GM12878 (cell line): ENCODE measurements at regions not wholly inside any gene's neighbourhood (a gene's known extent, or its start where the extent isn't known, plus 50 kb on each side); places are given as distances from the start of the nearest gene placed in this dataset.

Experiments
- ATAC-seq: fragments of 200-7000 bp; cut with Tn5 transposase; 3 replicates; pipeline ENCODE4 v1.9.1; 2020; ENCODE audit warnings: mild to moderate bottlenecking, moderate library complexity
- BruUV-seq: library from RNA; stranded (reverse); fragments of 400-500 nt; replicated peaks from 2 replicates; lab custom pipeline; 2021; lab: Mats Ljungman, UMichigan
- CTCF ChIA-PET: fragments of 300-600 bp; sonication (Branson Sonifier 250); formaldehyde crosslinking; extraction: SDS; loops from one replicate; lab custom pipeline; 2021; ENCODE audit warnings: inconsistent platforms; lab: Yijun Ruan, JAX
- POLR2A ChIA-PET: fragments of 350-600 bp; formaldehyde crosslinking; extraction: SDS; loops from one replicate; lab custom pipeline; 2021; ENCODE audit warnings: inconsistent platforms; lab: Charles Lee
- RAD21 ChIA-PET: fragments of 300-600 bp; sonication (Branson Sonifier 250); formaldehyde crosslinking; loops from one replicate; lab custom pipeline; 2023; ENCODE audit warnings: antibody characterized with exemption; ENCODE audit not compliant: unreplicated experiment; lab: Charles Lee
- SMC1A ChIA-PET: fragments of 300-600 bp; sonication (Branson Sonifier 250); formaldehyde crosslinking; loops from one replicate; lab custom pipeline; 2023; ENCODE audit not compliant: unreplicated experiment, uncharacterized antibody; lab: Charles Lee
- DNase-seq: peaks from one replicate; pipeline ENCODE4 v3.0.0-alpha.2; 2011; ENCODE audit warnings: low read depth, low spot score
- FAIRE-seq: peaks from 3 replicates; lab custom pipeline; 2011; peaks lifted over from hg19 to GRCh38; lab: Jason Lieb, UNC
- H2AFZ ChIP-seq: 2 replicates; pipeline ENCODE4 v1.6.0; 2011; ENCODE audit warnings: low read depth, low read length, control low read depth; ENCODE audit not compliant: control insufficient read depth
- H3K27ac ChIP-seq: 2 replicates; pipeline ENCODE4 v1.5.1; 2011; ENCODE audit warnings: control low read depth; ENCODE audit not compliant: control insufficient read depth, insufficient read depth
- H3K27me3 ChIP-seq, 2 experiments: replicated peaks in 1 of 2; 2 replicates each; pipeline versions ENCODE4 v1.6.0 to v1.6.1; 2011; ENCODE audit warnings: low read length in 1 of 2; ENCODE audit not compliant: control insufficient read depth in 2 of 2, insufficient read depth in 2 of 2
- H3K36me3 ChIP-seq, 2 experiments: 2 replicates each; pipeline ENCODE4 v1.5.1; 2011; ENCODE audit warnings: low read length in 1 of 2; ENCODE audit not compliant: control insufficient read depth in 2 of 2, insufficient read depth in 2 of 2
- H3K4me1 ChIP-seq: 2 replicates; pipeline ENCODE4 v1.6.1; 2011; ENCODE audit warnings: mild to moderate bottlenecking, low read length, moderate library complexity, mixed read lengths; ENCODE audit not compliant: control insufficient read depth, insufficient read depth
- H3K4me2 ChIP-seq: 2 replicates; pipeline ENCODE4 v1.6.0; 2011; ENCODE audit warnings: control low read depth; ENCODE audit not compliant: control insufficient read depth, insufficient read depth
- H3K4me3 ChIP-seq: fragments of 200-600 bp; sonication (generic); 2 replicates; pipeline ENCODE4 v1.5.1; 2016
- H3K79me2 ChIP-seq: 2 replicates; pipeline ENCODE4 v1.6.0; 2011; ENCODE audit warnings: low read length; ENCODE audit not compliant: control insufficient read depth, insufficient read depth
- H3K9ac ChIP-seq: 2 replicates; pipeline ENCODE4 v1.8.0; 2011; ENCODE audit warnings: low read length, control low read depth, mixed read lengths; ENCODE audit not compliant: control insufficient read depth, insufficient read depth
- H3K9me3 ChIP-seq: replicated peaks from 3 replicates; pipeline ENCODE4 v1.5.1; 2011; ENCODE audit warnings: mild to moderate bottlenecking, low read length; ENCODE audit not compliant: control insufficient read depth, insufficient read depth
- H4K20me1 ChIP-seq: 2 replicates; pipeline ENCODE4 v1.6.0; 2011; ENCODE audit not compliant: control insufficient read depth, insufficient read depth
- CHD1 ChIP-seq: IDR thresholded peaks from 2 replicates; pipeline ENCODE4 v1.6.1; 2012; ENCODE audit warnings: low read depth, low read length, improper control_type of control experiment
- FOS ChIP-seq: IDR thresholded peaks from 3 replicates; pipeline ENCODE4 v1.6.1; 2011; ENCODE audit warnings: borderline replicate concordance; ENCODE audit not compliant: insufficient read length; ENCODE audit errors: extremely low read depth
- POLR2A ChIP-seq: IDR thresholded peaks from 2 replicates; pipeline ENCODE4 v1.6.1; 2011; ENCODE audit warnings: low read depth, mild to moderate bottlenecking, low read length
- SPI1 ChIP-seq: IDR thresholded peaks from 2 replicates; pipeline ENCODE4 v1.6.1; 2011; ENCODE audit warnings: low read depth, mild to moderate bottlenecking, low read length, moderate library complexity, borderline replicate concordance; ENCODE audit not compliant: insufficient read depth
- WRNIP1 ChIP-seq: IDR thresholded peaks from 2 replicates; pipeline ENCODE4 v1.6.1; 2011; ENCODE audit warnings: low read depth, low read length, improper control_type of control experiment, borderline replicate concordance
- ZNF274 ChIP-seq: IDR thresholded peaks from one replicate; pipeline ENCODE4 v1.8.0; 2011; ENCODE audit not compliant: insufficient read length, insufficient read depth
- ZNF384 ChIP-seq: IDR thresholded peaks from 2 replicates; pipeline ENCODE4 v1.6.1; 2012; ENCODE audit warnings: low read depth, mild to moderate bottlenecking, low read length, improper control_type of control experiment, borderline replicate concordance
- WGBS: methylation state at CpG from one replicate; pipeline ENCODE4 v1.1.6; 2016; ENCODE audit warnings: low lambda C conversion rate; ENCODE audit not compliant: insufficient replicate concordance, insufficient coverage; ENCODE audit errors: missing lambda C conversion rate; 5-methylcytosine and 5-hydroxymethylcytosine counted together
- in situ Hi-C: fragments of 300-500 bp; cut with MboI; formaldehyde crosslinking; loops from 9 replicates; pipeline ENCODE4 v1.14.3; 2018; ENCODE audit warnings: mixed read lengths
- intact Hi-C: fragments of 100-400 bp; cut with micrococcal nuclease; formaldehyde crosslinking; loops from one replicate; pipeline ENCODE4 v1.14.2; 2022; ENCODE audit not compliant: unreplicated experiment
- TF ChIP-seq, protein P1 (sequence below): fragments of 450-650 bp; IDR thresholded peaks from 2 replicates; pipeline ENCODE4 v1.6.1; 2016; ENCODE audit warnings: mild to moderate bottlenecking, moderate library complexity, borderline replicate concordance
- TF ChIP-seq, protein P2 (sequence below): fragments of 150-350 bp; IDR thresholded peaks from 2 replicates; pipeline ENCODE4 v1.6.1; 2016; ENCODE audit warnings: low read depth, low read length
- TF ChIP-seq, protein P3 (sequence below): fragments of 450-650 bp; formaldehyde crosslinking; IDR thresholded peaks from 2 replicates; pipeline ENCODE4 v1.5.0; 2022; ENCODE audit warnings: mild to moderate bottlenecking, missing genetic modification characterization
- TF ChIP-seq, protein P4 (sequence below): IDR thresholded peaks from 2 replicates; pipeline ENCODE4 v1.6.1; 2011; ENCODE audit warnings: low read depth, low read length, improper control_type of control experiment, borderline replicate concordance

DNA sequence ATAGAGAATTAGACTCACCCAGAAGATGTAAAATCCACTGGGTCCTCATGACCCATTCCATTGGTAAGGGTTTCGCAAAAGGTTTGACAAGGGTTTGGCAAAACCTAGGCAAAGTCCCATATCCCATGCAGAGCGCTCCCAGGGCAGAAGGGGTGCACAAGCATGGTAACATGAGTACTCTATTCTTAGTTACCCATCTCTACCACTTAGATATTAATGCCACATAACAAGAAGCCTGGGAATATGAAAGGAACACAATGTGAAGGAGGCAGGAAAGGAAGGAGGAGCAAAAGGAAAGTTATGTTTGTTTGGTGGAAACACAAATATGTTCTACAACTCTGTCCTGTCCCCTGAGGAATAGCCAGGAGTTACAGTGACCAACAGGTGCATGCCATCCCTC lies 163.1 kb downstream of the FAXC start (continued):
- TF ChIP-seq, protein P1, sequence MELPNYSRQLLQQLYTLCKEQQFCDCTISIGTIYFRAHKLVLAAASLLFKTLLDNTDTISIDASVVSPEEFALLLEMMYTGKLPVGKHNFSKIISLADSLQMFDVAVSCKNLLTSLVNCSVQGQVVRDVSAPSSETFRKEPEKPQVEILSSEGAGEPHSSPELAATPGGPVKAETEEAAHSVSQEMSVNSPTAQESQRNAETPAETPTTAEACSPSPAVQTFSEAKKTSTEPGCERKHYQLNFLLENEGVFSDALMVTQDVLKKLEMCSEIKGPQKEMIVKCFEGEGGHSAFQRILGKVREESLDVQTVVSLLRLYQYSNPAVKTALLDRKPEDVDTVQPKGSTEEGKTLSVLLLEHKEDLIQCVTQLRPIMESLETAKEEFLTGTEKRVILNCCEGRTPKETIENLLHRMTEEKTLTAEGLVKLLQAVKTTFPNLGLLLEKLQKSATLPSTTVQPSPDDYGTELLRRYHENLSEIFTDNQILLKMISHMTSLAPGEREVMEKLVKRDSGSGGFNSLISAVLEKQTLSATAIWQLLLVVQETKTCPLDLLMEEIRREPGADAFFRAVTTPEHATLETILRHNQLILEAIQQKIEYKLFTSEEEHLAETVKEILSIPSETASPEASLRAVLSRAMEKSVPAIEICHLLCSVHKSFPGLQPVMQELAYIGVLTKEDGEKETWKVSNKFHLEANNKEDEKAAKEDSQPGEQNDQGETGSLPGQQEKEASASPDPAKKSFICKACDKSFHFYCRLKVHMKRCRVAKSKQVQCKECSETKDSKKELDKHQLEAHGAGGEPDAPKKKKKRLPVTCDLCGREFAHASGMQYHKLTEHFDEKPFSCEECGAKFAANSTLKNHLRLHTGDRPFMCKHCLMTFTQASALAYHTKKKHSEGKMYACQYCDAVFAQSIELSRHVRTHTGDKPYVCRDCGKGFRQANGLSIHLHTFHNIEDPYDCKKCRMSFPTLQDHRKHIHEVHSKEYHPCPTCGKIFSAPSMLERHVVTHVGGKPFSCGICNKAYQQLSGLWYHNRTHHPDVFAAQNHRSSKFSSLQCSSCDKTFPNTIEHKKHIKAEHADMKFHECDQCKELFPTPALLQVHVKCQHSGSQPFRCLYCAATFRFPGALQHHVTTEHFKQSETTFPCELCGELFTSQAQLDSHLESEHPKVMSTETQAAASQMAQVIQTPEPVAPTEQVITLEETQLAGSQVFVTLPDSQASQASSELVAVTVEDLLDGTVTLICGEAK, result no peak
- TF ChIP-seq, protein P2, sequence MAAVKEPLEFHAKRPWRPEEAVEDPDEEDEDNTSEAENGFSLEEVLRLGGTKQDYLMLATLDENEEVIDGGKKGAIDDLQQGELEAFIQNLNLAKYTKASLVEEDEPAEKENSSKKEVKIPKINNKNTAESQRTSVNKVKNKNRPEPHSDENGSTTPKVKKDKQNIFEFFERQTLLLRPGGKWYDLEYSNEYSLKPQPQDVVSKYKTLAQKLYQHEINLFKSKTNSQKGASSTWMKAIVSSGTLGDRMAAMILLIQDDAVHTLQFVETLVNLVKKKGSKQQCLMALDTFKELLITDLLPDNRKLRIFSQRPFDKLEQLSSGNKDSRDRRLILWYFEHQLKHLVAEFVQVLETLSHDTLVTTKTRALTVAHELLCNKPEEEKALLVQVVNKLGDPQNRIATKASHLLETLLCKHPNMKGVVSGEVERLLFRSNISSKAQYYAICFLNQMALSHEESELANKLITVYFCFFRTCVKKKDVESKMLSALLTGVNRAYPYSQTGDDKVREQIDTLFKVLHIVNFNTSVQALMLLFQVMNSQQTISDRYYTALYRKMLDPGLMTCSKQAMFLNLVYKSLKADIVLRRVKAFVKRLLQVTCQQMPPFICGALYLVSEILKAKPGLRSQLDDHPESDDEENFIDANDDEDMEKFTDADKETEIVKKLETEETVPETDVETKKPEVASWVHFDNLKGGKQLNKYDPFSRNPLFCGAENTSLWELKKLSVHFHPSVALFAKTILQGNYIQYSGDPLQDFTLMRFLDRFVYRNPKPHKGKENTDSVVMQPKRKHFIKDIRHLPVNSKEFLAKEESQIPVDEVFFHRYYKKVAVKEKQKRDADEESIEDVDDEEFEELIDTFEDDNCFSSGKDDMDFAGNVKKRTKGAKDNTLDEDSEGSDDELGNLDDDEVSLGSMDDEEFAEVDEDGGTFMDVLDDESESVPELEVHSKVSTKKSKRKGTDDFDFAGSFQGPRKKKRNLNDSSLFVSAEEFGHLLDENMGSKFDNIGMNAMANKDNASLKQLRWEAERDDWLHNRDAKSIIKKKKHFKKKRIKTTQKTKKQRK, result no peak

DNA sequence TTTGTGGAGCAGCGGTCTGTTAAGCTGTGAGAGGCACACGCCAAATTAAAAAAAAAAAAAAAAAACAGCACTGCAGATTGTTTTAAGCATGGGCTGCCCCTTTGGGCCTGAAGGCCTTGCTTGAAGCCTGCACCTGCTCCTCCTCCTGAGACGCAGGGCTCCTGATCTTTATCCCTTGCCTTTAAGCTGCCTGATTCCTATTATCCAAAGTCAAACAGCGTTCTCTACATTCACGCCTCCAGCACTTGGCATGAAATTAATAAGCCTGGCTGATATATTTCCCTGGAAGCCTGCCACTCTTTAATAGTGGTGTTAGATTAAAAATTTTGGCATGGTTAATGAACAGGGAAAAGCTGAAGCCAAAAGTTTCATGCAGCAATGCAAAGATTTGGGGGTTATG lies 163.9 kb downstream of the FAXC start:
- Histone ChIP-seq H3K4me1 (peaks cover 5% of the 10 kb centered on the region), H3K79me2 (no peaks in the 10 kb centered on the region), H4K20me1 (no peaks in the 10 kb centered on the region), H3K9me3 (no peaks in the 10 kb centered on the region), H3K36me3 (no peaks in the 10 kb centered on the region), H3K27me3 (no peaks in the 10 kb centered on the region; a peak in 1 of 4 replicates), H2AFZ (no peak overlapping the region), H3K4me2 (no peak overlapping the region), H3K4me3 (no peak overlapping the region), H3K27ac (no peak overlapping the region), H3K9ac (no peak overlapping the region)
- ChIA-PET SMC1A (no interaction called here), RAD21 (no interaction called here), CTCF (no interaction called here), POLR2A (interaction anchor here (0.6 kb wide), 1 partner anchor 293 kb away, joined by 3 read pairs; no protein-coding TSS in a partner anchor)
- FAIRE-seq (no peak), ATAC-seq (no peak), DNase-seq (no peak)
- no TSS peak for BruUV-seq
- in situ Hi-C loops, result no loop called here
- intact Hi-C loops, result no loop called here
- WGBS, result 66% methylated on average over 3 of the region's 5 CpGs
- TF ChIP-seq SPI1 (no peak), POLR2A (no peak), ZNF274 (no peak), ZNF384 (no peak), CHD1 (no peak), FOS (no peak), WRNIP1 (no peak)
- TF ChIP-seq, protein P3, sequence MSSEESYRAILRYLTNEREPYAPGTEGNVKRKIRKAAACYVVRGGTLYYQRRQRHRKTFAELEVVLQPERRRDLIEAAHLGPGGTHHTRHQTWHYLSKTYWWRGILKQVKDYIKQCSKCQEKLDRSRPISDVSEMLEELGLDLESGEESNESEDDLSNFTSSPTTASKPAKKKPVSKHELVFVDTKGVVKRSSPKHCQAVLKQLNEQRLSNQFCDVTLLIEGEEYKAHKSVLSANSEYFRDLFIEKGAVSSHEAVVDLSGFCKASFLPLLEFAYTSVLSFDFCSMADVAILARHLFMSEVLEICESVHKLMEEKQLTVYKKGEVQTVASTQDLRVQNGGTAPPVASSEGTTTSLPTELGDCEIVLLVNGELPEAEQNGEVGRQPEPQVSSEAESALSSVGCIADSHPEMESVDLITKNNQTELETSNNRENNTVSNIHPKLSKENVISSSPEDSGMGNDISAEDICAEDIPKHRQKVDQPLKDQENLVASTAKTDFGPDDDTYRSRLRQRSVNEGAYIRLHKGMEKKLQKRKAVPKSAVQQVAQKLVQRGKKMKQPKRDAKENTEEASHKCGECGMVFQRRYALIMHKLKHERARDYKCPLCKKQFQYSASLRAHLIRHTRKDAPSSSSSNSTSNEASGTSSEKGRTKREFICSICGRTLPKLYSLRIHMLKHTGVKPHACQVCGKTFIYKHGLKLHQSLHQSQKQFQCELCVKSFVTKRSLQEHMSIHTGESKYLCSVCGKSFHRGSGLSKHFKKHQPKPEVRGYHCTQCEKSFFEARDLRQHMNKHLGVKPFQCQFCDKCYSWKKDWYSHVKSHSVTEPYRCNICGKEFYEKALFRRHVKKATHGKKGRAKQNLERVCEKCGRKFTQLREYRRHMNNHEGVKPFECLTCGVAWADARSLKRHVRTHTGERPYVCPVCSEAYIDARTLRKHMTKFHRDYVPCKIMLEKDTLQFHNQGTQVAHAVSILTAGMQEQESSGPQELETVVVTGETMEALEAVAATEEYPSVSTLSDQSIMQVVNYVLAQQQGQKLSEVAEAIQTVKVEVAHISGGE (CRISPR knock-in tag), result no peak
- TF ChIP-seq, protein P4, sequence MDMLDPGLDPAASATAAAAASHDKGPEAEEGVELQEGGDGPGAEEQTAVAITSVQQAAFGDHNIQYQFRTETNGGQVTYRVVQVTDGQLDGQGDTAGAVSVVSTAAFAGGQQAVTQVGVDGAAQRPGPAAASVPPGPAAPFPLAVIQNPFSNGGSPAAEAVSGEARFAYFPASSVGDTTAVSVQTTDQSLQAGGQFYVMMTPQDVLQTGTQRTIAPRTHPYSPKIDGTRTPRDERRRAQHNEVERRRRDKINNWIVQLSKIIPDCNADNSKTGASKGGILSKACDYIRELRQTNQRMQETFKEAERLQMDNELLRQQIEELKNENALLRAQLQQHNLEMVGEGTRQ, result no peak
